Keratinocyte (primary cell): ENCODE measurements at regions not wholly inside any gene's neighbourhood (a gene's known extent, or its start where the extent isn't known, plus 50 kb on each side); places are given as distances from the start of the nearest gene placed in this dataset.

Source experiments
- DNase-seq: peaks from one replicate; pipeline ENCODE4 v3.0.0-alpha.2; 2011; ENCODE audit warnings: low read depth, missing footprints, low spot score
- FAIRE-seq: peaks from 2 replicates; lab custom pipeline; 2011; peaks lifted over from hg19 to GRCh38; lab: Jason Lieb, UNC
- H2AFZ ChIP-seq: 2 replicates; pipeline ENCODE4 v1.6.0; 2012; ENCODE audit warnings: low read length, control low read depth, inconsistent platforms; ENCODE audit not compliant: control insufficient read depth
- H3K27ac ChIP-seq: 2 replicates; pipeline ENCODE4 v1.5.1; 2011; ENCODE audit warnings: low read length; ENCODE audit not compliant: control insufficient read depth, insufficient read depth
- H3K27me3 ChIP-seq: 3 replicates; pipeline ENCODE4 v1.6.0; 2011; ENCODE audit warnings: low read length; ENCODE audit not compliant: control insufficient read depth, insufficient read depth; ENCODE audit errors: extremely low read depth
- H3K36me3 ChIP-seq, 2 experiments: 2 replicates in 1 of 2; 3 replicates in 1 of 2; pipeline ENCODE4 v1.5.1; 2011; ENCODE audit warnings: low read length in 2 of 2, mild to moderate bottlenecking in 1 of 2; ENCODE audit not compliant: control insufficient read depth in 2 of 2, insufficient read depth in 2 of 2; ENCODE audit errors: extremely low read depth in 1 of 2
- H3K4me1 ChIP-seq: 3 replicates; pipeline ENCODE4 v1.5.1; 2011; ENCODE audit warnings: low read length; ENCODE audit not compliant: control insufficient read depth, insufficient read depth; ENCODE audit errors: extremely low read depth
- H3K4me2 ChIP-seq: 3 replicates; pipeline ENCODE4 v1.6.0; 2011; ENCODE audit warnings: low read depth, low read length; ENCODE audit not compliant: control insufficient read depth, insufficient read depth; ENCODE audit errors: extremely low read depth
- H3K4me3 ChIP-seq, 3 experiments: fragments of 200-600 bp in 1 of 3; sonication (generic) in 1 of 3; 2 replicates in 2 of 3; 3 replicates in 1 of 3; pipeline ENCODE4 v1.5.1; 2011 to 2016; ENCODE audit warnings: low read length in 3 of 3, mild to moderate bottlenecking in 3 of 3, control low read depth in 2 of 3, inconsistent platforms in 1 of 3, low read depth in 1 of 3, mixed read lengths in 1 of 3, mixed run types in 1 of 3, moderate library complexity in 1 of 3; ENCODE audit not compliant: control insufficient read depth in 2 of 3, insufficient read depth in 2 of 3; ENCODE audit errors: extremely low read depth in 1 of 3
- H3K79me2 ChIP-seq: 2 replicates; pipeline ENCODE4 v1.6.0; 2012; ENCODE audit warnings: low read length; ENCODE audit not compliant: control insufficient read depth, insufficient read depth
- H3K9ac ChIP-seq: 3 replicates; pipeline ENCODE4 v1.6.0; 2011; ENCODE audit warnings: low read length; ENCODE audit not compliant: control insufficient read depth, insufficient read depth; ENCODE audit errors: extremely low read depth
- H3K9me1 ChIP-seq: 3 replicates; pipeline ENCODE4 v1.6.0; 2011; ENCODE audit warnings: low read length; ENCODE audit not compliant: control insufficient read depth, insufficient read depth; ENCODE audit errors: extremely low read depth
- H3K9me3 ChIP-seq: 2 replicates; pipeline ENCODE4 v1.5.1; 2012; ENCODE audit warnings: low read depth, low read length; ENCODE audit not compliant: control insufficient read depth
- H4K20me1 ChIP-seq: 3 replicates; pipeline ENCODE4 v1.6.0; 2011; ENCODE audit warnings: low read length; ENCODE audit not compliant: control insufficient read depth, insufficient read depth; ENCODE audit errors: extremely low read depth
- CTCF ChIP-seq, 3 experiments: IDR thresholded peaks in 1 of 3; conservative IDR thresholded peaks in 1 of 3; optimal IDR thresholded peaks in 1 of 3; 2 replicates in 2 of 3; 3 replicates in 1 of 3; pipeline versions ENCODE3 to v1.5.1; 2011; ENCODE audit warnings: low read length in 3 of 3, mild to moderate bottlenecking in 3 of 3, moderate library complexity in 2 of 3, control low read depth in 1 of 3, inconsistent platforms in 1 of 3; ENCODE audit not compliant: insufficient read depth in 2 of 3; ENCODE audit errors: extremely low read depth in 1 of 3
- EZH2 ChIP-seq: IDR thresholded peaks from one replicate; pipeline ENCODE4 v1.6.1; 2012; ENCODE audit warnings: inconsistent platforms, mild to moderate bottlenecking, low read length, moderate library complexity
- dilution Hi-C: fragments of 300-500 bp; cut with MboI; formaldehyde crosslinking; loops from one replicate; pipeline ENCODE4 v1.7.0; 2020; ENCODE audit warnings: low sequenced_read_pairs; ENCODE audit not compliant: extremely low pct_ligation_motif_present

- no peak overlapping the region for H3K4me2 ChIP-seq
- H3K9me1 ChIP-seq = no peaks in the 10 kb centered on the region
- TF ChIP-seq CTCF (optimal IDR thresholded peaks at IDR 0.05 in 1 of 3, IDR thresholded peaks at IDR 0.05 in 1 of 3, conservative IDR thresholded peaks at IDR 0.05 in 1 of 3; ENCODE audit: extremely low read depth in 1 of 3, insufficient read depth in 2 of 3, low read length in 3 of 3) (no peak), EZH2 (no peak)
- no peaks in the 10 kb centered on the region for H3K4me1 ChIP-seq
- dilution Hi-C loops = no loop called here
- no peak overlapping the region for H3K9ac ChIP-seq
- DNase-seq = no peak
- no peak overlapping the region for H3K4me3 ChIP-seq
- no peak overlapping the region for H3K27ac ChIP-seq
- no peak for FAIRE-seq
- no peaks in the 10 kb centered on the region for H3K79me2 ChIP-seq
- H2AFZ ChIP-seq = no peak overlapping the region
- H4K20me1 ChIP-seq = no peaks in the 10 kb centered on the region
- H3K27me3 ChIP-seq = no peaks in the 10 kb centered on the region
- H3K9me3 ChIP-seq = no peaks in the 10 kb centered on the region
- no peaks in the 10 kb centered on the region for H3K36me3 ChIP-seq
Observed at GRCh38 chr18:60122339-60122738, 222.5 kb downstream of the PMAIP1 start.

- DNase-seq = no peak
- Histone ChIP-seq H3K9me1 (no peaks in the 10 kb centered on the region), H3K27ac (no peak overlapping the region), H2AFZ (no peak overlapping the region), H3K4me2 (no peak overlapping the region), H3K27me3 (no peaks in the 10 kb centered on the region), H4K20me1 (no peaks in the 10 kb centered on the region), H3K4me1 (no peaks in the 10 kb centered on the region), H3K4me3 (no peak overlapping the region), H3K79me2 (no peaks in the 10 kb centered on the region), H3K9me3 (no peaks in the 10 kb centered on the region), H3K36me3 (no peaks in the 10 kb centered on the region), H3K9ac (no peak overlapping the region)
- no peak for FAIRE-seq
- TF ChIP-seq CTCF (optimal IDR thresholded peaks at IDR 0.05 in 1 of 3, IDR thresholded peaks at IDR 0.05 in 1 of 3, conservative IDR thresholded peaks at IDR 0.05 in 1 of 3; ENCODE audit: extremely low read depth in 1 of 3, insufficient read depth in 2 of 3, low read length in 3 of 3) (no peak), EZH2 (no peak)
- dilution Hi-C loops = no loop called here
Observed at GRCh38 chr18:60120231-60120750, 220.5 kb downstream of the PMAIP1 start.
